ENCODE measurements at regions not wholly inside any gene's neighbourhood (a gene's known extent, or its start where the extent isn't known, plus 50 kb on each side); places are given as distances from the start of the nearest gene placed in this dataset.

- no peak for DNase-seq
These were observed 713.4 kb downstream of the PCDH18 start for GRCh38 chr4:136818811-136819330.

- DNase-seq: no peak
These were observed 720.0 kb downstream of the PCDH18 start for GRCh38 chr4:136812100-136812880.

GRCh38 chr4:136811496-136812077 lies 720.7 kb downstream of the PCDH18 start:
- DNase-seq: no peak

- no peak for DNase-seq
These were observed 721.7 kb downstream of the PCDH18 start for GRCh38 chr4:136810626-136811025.

- no peak for DNase-seq
These were observed 725.5 kb downstream of the PCDH18 start for GRCh38 chr4:136806844-136807243.

- DNase-seq: no peak
These were observed 726.7 kb downstream of the PCDH18 start for GRCh38 chr4:136805617-136806016.

GRCh38 chr4:136803433-136803832 lies 728.9 kb downstream of the PCDH18 start:
- DNase-seq: no peak

DNA sequence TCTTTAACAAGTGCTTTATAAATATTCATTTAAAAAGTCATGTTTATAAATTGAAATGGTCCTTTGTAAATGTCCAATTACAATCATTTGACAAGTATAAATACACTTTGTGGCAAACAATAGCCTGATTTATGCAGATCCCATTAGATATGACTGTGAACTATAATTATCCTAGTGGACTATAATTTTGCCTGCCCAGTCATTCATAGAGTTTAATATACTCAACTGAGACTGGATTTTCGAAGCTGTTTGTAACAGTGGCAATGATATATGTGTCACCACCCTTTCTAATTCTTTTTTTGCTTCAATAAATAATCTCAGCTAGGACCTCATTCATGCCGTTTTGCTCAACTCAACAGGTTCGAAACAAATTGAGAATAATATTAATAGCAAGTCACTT lies 732.0 kb downstream of the PCDH18 start:
- no peak for DNase-seq

- no peak for DNase-seq
These were observed 735.3 kb downstream of the PCDH18 start for GRCh38 chr4:136796953-136797352.

DNA sequence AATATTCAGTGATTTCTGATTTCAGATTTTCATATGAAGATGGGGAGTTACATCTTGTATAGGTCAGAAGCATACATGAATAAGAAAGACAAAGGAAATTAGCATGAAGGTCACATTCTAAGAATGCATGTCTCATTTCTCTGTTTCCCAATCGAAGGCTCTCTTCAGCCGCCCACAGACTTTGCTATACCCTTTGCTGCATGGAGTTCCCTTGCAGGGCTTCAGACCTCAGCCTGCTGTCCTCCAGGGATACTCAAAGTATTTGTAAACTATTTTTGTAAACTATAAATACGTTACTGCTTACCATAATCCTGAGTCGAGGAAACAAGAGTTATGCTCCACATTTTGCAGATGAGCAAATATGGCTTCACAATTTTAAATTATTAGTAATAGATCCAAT lies 738.4 kb downstream of the PCDH18 start:
- no peak for DNase-seq

GRCh38 chr4:136784326-136784725 lies 748.0 kb downstream of the PCDH18 start:
- DNase-seq: no peak

DNA sequence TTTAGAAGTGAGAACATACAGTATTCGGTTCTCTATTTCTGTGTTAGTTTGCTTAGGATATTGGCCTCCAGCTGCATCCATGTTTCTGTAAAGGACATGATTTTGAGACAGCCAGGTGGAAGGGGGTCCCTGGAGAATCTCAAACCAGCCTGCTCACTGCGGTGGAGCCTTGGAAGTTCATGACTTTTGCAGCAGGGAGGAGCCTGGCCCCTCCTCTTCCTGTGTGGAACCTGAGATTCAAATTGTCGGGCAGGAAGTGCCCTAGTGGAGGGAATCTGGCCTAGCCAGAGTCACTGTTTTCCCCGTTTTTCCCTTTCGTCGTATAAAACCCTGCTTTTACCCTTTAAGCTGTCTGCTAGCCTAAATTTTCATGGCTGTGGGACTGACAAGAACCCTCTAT lies 762.6 kb downstream of the PCDH18 start:
- DNase-seq: no peak

DNA sequence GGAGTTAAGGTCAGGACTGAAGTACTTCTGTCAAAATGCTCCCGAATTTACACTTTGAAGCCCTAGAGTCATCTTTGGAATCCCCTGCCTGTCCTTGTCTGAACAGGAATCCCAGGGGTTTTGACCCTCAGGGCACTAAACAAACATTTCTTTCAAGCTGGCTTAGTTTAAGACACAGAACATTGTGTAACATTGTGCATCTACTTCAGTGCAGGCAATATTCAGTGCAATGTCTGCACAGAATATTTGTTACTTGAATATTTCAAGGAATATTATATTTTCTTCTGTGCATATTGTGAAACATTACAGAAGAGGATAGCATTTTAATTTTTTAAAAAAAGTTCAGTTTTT lies 763.4 kb downstream of the PCDH18 start:
- DNase-seq: no peak

- no peak for DNase-seq
These were observed 763.9 kb downstream of the PCDH18 start for GRCh38 chr4:136768213-136768924.

DNA sequence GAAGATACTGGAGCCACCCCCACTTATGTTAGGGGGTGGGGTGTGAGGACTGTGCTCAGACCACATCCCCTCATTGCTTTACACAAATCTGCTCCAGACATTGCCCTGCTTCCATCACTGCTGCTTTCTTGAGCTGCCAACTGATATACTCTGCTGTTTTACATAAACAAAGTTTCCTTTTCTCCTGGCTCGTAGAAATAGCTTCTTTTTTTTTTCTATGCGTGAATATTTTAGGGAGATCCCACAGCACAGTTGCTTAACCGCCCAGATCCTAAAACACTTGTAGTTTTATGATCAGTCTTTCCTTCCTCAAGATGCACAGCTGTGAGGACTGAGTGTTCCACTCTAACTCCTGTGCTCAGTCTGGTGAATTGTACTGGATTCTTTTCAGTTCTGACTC lies 768.4 kb downstream of the PCDH18 start:
- no peak for DNase-seq

GRCh38 chr4:136755531-136755916 lies 776.8 kb downstream of the PCDH18 start:
- DNase-seq: no peak

GRCh38 chr4:136754810-136755530 lies 777.3 kb downstream of the PCDH18 start:
- DNase-seq: no peak

DNA sequence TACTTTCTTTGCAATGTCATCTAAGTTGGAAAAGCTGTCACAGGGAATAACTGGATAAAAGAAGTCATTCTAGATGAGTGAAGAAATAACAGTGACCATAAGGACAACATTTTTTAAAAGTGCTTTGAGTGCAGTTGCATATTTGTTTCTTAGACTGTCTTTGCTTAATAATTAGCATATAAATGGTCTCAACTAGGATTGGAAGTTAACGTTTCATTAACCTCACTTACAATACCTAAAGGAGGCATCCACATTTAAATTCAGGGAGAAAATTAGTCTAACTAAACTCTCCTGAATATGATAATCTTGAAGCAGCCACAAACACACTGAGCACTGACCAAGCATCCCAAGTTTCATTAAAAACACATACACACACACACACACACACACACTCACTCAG lies 780.7 kb downstream of the PCDH18 start:
- DNase-seq: no peak

- DNase-seq: no peak
These were observed 781.4 kb downstream of the PCDH18 start for GRCh38 chr4:136750897-136751296.

DNA sequence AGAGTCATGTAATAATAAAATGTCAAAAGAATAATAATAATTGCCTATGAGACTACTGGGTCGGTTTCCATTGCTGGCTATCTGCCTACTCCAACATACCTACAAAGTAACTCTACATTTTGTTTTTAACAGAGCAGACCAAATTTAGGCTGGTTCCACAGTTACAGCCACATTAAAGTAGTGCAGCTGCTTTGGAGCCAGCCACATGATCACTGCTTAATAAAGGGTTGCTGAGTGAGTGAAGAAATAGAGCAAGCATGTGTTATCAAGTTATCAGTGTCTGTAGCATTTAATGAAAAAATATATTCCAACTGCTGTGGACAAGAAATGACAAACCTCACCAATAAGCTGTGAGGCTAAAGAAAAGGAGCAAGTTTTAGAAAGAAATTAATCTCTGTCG lies 782.3 kb downstream of the PCDH18 start:
- no peak for DNase-seq

DNA sequence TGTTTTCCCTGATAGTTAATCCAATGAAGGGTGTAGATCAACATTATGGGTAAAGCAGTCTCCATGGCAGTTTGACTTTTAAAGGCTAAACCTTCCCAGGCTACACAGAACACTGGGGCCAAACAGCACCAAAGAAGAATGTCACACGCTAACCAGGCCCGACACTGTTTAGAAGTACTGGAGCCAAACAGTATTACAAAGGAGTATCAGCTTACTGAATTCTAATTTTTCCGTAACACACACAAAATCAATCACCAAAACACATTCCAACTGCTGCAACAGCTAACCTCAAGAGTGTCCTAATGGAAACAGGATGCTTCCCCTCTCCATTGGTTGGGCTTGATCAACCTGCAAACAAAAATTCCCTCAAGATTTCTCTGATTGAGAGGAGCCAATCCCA lies 783.5 kb downstream of the PCDH18 start:
- DNase-seq: no peak

GRCh38 chr4:136748165-136748564 lies 784.1 kb downstream of the PCDH18 start:
- no peak for DNase-seq

- DNase-seq: no peak
These were observed 789.1 kb downstream of the PCDH18 start for GRCh38 chr4:136743238-136743637.
